ENCODE measurements at regions not wholly inside any gene's neighbourhood (a gene's known extent, or its start where the extent isn't known, plus 50 kb on each side); places are given as distances from the start of the nearest gene placed in this dataset.

DNA sequence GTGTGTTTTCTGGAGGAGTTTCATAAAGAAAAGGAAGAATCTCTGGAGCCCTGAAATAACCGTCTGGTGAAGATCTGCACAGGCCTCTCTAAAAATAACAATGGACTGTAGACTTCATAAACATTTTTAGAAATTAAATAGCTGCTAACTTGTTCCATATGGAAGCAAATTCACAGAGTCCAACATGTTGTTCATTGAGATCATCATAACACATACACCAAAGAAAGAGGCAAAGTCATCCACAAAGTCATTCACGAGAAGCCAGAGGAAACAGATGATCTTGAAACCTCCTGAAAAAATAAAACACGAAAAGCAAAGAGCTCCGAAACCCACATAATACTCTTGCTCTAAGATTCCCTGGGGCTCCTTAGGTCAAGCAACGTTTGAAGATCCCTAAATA lies 347.8 kb downstream of the EFNA5 start:
- TF ChIP-seq TAF1 (conservative IDR thresholded peaks at IDR 0.05) (no peak), RXRA (IDR thresholded peaks at IDR 0.05) (no peak), SP1 (IDR thresholded peaks at IDR 0.05) (no peak), ATF3 (IDR thresholded peaks at IDR 0.05) (no peak), YY1 (IDR thresholded peaks at IDR 0.05) (no peak), HNF4G (IDR thresholded peaks at IDR 0.05) (no peak), HNF4A (conservative IDR thresholded peaks at IDR 0.05) (no peak), FOXA1 (IDR thresholded peaks at IDR 0.05) (no peak), RAD21 (IDR thresholded peaks at IDR 0.05) (no peak), EGR1 (IDR thresholded peaks at IDR 0.05; ENCODE audit: low read depth in 2 of 2) (no peak)
- TF ChIP-seq, protein P1, sequence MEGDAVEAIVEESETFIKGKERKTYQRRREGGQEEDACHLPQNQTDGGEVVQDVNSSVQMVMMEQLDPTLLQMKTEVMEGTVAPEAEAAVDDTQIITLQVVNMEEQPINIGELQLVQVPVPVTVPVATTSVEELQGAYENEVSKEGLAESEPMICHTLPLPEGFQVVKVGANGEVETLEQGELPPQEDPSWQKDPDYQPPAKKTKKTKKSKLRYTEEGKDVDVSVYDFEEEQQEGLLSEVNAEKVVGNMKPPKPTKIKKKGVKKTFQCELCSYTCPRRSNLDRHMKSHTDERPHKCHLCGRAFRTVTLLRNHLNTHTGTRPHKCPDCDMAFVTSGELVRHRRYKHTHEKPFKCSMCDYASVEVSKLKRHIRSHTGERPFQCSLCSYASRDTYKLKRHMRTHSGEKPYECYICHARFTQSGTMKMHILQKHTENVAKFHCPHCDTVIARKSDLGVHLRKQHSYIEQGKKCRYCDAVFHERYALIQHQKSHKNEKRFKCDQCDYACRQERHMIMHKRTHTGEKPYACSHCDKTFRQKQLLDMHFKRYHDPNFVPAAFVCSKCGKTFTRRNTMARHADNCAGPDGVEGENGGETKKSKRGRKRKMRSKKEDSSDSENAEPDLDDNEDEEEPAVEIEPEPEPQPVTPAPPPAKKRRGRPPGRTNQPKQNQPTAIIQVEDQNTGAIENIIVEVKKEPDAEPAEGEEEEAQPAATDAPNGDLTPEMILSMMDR (IDR thresholded peaks at IDR 0.05; ENCODE audit: low read depth, low read length, missing input control), result no peak
- DNase-seq (ENCODE audit: low spot score), result no peak
- H3K4me1 ChIP-seq (ENCODE audit: control insufficient read depth in 4 of 4, insufficient read depth in 4 of 4, low read length in 3 of 4), result no peaks in the 10 kb centered on the region
- 75% methylated on average over 5 of the region's 5 CpGs for WGBS
- no peaks in the 10 kb centered on the region for H3K36me3 ChIP-seq (ENCODE audit: control insufficient read depth in 4 of 4, insufficient read depth in 3 of 4, low read depth in 1 of 4, low read length in 3 of 4)
- H3K27ac ChIP-seq (ENCODE audit: low read depth in 1 of 2, low read length in 2 of 2), result no peak overlapping the region
- H3K9me3 ChIP-seq (ENCODE audit: control insufficient read depth in 4 of 4, low read length in 3 of 4), result no peaks in the 10 kb centered on the region
- H3K27me3 ChIP-seq (ENCODE audit: control insufficient read depth in 4 of 4, insufficient read depth in 4 of 4, low read length in 3 of 4), result no peaks in the 10 kb centered on the region
- H3K4me3 ChIP-seq (ENCODE audit: low read depth in 1 of 3, low read length in 3 of 3), result no peak overlapping the region
- H3K9ac ChIP-seq (ENCODE audit: low read depth in 1 of 2, low read length in 2 of 2), result no peak overlapping the region

GRCh38 chr5:107321906-107322305 lies 348.8 kb downstream of the EFNA5 start:
- WGBS, result 86% methylated on average over 1 of the region's 1 CpG
- Histone ChIP-seq H3K27ac (ENCODE audit: low read depth in 1 of 2, low read length in 2 of 2) (no peak overlapping the region), H3K4me3 (ENCODE audit: low read depth in 1 of 3, low read length in 3 of 3) (no peak overlapping the region), H3K9me3 (ENCODE audit: control insufficient read depth in 4 of 4, low read length in 3 of 4) (no peaks in the 10 kb centered on the region), H3K36me3 (ENCODE audit: control insufficient read depth in 4 of 4, insufficient read depth in 3 of 4, low read depth in 1 of 4, low read length in 3 of 4) (no peaks in the 10 kb centered on the region), H3K9ac (ENCODE audit: low read depth in 1 of 2, low read length in 2 of 2) (no peak overlapping the region), H3K27me3 (ENCODE audit: control insufficient read depth in 4 of 4, insufficient read depth in 4 of 4, low read length in 3 of 4) (peaks cover 0 to 2% (median 0%) of the 10 kb centered on the region in 4 donors), H3K4me1 (ENCODE audit: control insufficient read depth in 4 of 4, insufficient read depth in 4 of 4, low read length in 3 of 4) (no peaks in the 10 kb centered on the region)
- DNase-seq (ENCODE audit: low spot score), result no peak
- TF ChIP-seq, protein P2, sequence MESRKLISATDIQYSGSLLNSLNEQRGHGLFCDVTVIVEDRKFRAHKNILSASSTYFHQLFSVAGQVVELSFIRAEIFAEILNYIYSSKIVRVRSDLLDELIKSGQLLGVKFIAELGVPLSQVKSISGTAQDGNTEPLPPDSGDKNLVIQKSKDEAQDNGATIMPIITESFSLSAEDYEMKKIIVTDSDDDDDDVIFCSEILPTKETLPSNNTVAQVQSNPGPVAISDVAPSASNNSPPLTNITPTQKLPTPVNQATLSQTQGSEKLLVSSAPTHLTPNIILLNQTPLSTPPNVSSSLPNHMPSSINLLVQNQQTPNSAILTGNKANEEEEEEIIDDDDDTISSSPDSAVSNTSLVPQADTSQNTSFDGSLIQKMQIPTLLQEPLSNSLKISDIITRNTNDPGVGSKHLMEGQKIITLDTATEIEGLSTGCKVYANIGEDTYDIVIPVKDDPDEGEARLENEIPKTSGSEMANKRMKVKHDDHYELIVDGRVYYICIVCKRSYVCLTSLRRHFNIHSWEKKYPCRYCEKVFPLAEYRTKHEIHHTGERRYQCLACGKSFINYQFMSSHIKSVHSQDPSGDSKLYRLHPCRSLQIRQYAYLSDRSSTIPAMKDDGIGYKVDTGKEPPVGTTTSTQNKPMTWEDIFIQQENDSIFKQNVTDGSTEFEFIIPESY (IDR thresholded peaks at IDR 0.05), result no peak
- TF ChIP-seq NR2F2 (IDR thresholded peaks at IDR 0.05) (no peak), RAD21 (IDR thresholded peaks at IDR 0.05) (no peak), TAF1 (conservative IDR thresholded peaks at IDR 0.05) (no peak), FOXA1 (IDR thresholded peaks at IDR 0.05) (no peak), EGR1 (IDR thresholded peaks at IDR 0.05; ENCODE audit: low read depth in 2 of 2) (no peak), GABPA (IDR thresholded peaks at IDR 0.05 in 1 of 2, conservative IDR thresholded peaks at IDR 0.05 in 1 of 2) (no peak), MAX (IDR thresholded peaks at IDR 0.05) (no peak), RXRA (IDR thresholded peaks at IDR 0.05) (no peak), REST (IDR thresholded peaks at IDR 0.05) (no peak), ATF3 (IDR thresholded peaks at IDR 0.05) (no peak), HNF4G (IDR thresholded peaks at IDR 0.05) (no peak), FOXA2 (IDR thresholded peaks at IDR 0.05) (no peak), HNF4A (conservative IDR thresholded peaks at IDR 0.05) (no peak), JUND (IDR thresholded peaks at IDR 0.05) (no peak), YY1 (IDR thresholded peaks at IDR 0.05) (no peak), SP1 (IDR thresholded peaks at IDR 0.05) (no peak)
- TF ChIP-seq, protein P1 (IDR thresholded peaks at IDR 0.05; ENCODE audit: low read depth, low read length, missing input control), result no peak

All from liver (tissue), 8 donors.